GM18951 (cell line): ENCODE measurements at regions not wholly inside any gene's neighbourhood (a gene's known extent, or its start where the extent isn't known, plus 50 kb on each side); places are given as distances from the start of the nearest gene placed in this dataset.

ENCODE experiments used
- POLR2A ChIP-seq: IDR thresholded peaks from 4 replicates; pipeline ENCODE4 v1.6.1; 2011; ENCODE audit warnings: mild to moderate bottlenecking; ENCODE audit not compliant: insufficient read length, insufficient read depth; ENCODE audit errors: extremely low read depth
- in situ Hi-C: fragments of 300-500 bp; cut with MboI; formaldehyde crosslinking; loops from one replicate; pipeline ENCODE4 v1.12.0; 2022; ENCODE audit warnings: low sequenced_read_pairs, mixed read lengths, inconsistent platforms; ENCODE audit not compliant: unreplicated experiment

GRCh38 chr15:35764661-35765519 lies 218.9 kb upstream of the DPH6 start:
- in situ Hi-C loops, result no loop called here
- TF ChIP-seq POLR2A, result no peak

- no peak for TF ChIP-seq POLR2A
- in situ Hi-C loops, result no loop called here
Observed at GRCh38 chr15:35768949-35769348, 223.0 kb upstream of the DPH6 start.

- no peak for TF ChIP-seq POLR2A
- in situ Hi-C loops, result no loop called here
Observed at GRCh38 chr15:35769656-35770055, 223.7 kb upstream of the DPH6 start.

- in situ Hi-C loops, result no loop called here
Observed at GRCh38 chr15:35771746-35772442, 225.9 kb upstream of the DPH6 start.

GRCh38 chr15:35774653-35775052 lies 228.7 kb upstream of the DPH6 start:
- in situ Hi-C loops, result no loop called here
- TF ChIP-seq POLR2A, result no peak

More at GRCh38 chr15:35771746-35772442, 225.9 kb upstream of the DPH6 start:
- no peak for TF ChIP-seq POLR2A

DNA sequence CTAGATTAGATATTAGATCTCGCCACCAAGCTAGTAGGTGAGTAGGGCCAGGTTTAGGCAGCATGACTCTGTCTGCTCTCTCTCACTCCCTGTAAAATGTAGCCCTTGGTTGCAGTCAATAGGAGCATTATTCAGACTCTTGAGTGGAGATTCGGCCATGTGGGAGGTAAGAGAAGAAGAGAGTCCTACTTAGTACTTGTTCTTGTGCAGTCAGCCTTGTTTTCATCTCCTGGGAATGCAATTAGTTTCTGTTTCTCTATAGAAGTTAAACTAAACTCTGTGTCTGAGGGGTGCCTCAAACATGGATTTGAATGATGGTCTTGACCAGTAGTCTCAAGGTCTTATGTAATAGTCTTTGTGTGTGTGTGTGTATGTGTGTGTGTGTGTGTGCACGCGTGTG lies 229.5 kb upstream of the DPH6 start:
- in situ Hi-C loops, result no loop called here
- TF ChIP-seq POLR2A, result no peak

DNA sequence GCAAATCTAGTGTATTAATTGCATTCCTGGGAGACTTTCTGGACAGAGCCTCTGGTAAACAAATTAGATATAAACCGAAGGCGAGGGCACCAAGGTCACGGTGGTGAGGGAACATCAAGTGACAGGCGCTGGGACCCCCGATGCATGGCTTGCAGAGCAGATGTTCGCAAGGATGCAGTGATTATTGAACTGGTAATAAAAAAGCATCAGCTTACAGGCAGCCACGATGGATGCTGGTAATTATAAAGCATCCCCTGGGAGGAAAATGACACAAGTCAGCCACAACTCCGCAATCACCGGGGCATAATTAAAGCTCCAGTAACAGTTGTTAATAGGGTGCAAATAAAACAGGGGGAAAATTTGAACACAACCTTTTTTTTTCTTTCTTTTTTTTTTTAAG lies 231.1 kb upstream of the DPH6 start:
- in situ Hi-C loops, result no loop called here
- no peak for TF ChIP-seq POLR2A

DNA sequence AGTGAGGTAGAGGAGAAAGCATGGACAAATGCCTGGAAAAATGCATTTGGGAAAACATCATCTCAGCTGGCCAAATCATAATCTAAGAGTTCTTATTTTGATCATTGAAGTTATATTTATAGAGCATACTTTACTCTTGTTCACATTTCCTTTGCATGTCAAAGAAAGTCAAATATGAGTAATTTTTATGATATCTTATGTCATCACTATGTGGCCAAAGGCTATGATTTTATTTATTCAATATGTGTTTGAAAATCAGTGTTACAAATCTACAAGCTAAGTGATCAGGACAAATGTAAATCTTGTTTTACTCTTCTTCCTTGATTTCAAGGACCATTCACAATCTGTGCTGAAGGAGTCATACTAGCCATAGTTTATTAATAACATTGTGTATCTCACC lies 237.2 kb upstream of the DPH6 start:
- in situ Hi-C loops, result no loop called here
- TF ChIP-seq POLR2A, result no peak

DNA sequence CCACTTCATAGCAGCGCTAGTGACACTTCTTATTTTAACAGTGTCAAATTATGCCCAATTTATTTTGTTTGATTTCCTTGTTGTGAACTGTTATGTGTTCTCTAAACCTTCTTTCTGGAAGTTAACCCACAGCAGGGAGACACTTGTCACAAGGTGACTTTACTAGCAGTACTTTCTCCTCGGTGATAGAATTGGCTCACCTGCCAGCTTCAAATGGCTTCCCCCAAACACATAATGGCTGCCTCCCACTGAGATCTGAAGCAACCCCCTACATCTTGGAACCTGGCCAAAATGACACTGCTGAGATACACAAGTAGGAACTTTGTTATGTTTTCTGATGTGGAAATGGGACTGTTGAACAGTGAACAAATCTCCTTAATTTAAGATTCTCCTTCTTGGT lies 238.8 kb upstream of the DPH6 start:
- in situ Hi-C loops, result no loop called here
- TF ChIP-seq POLR2A, result no peak

GRCh38 chr15:35810007-35810406 lies 264.0 kb upstream of the DPH6 start:
- in situ Hi-C loops, result no loop called here
- TF ChIP-seq POLR2A, result no peak

- TF ChIP-seq POLR2A, result no peak
- in situ Hi-C loops, result no loop called here
Observed at GRCh38 chr15:35813573-35813972, 267.6 kb upstream of the DPH6 start.

DNA sequence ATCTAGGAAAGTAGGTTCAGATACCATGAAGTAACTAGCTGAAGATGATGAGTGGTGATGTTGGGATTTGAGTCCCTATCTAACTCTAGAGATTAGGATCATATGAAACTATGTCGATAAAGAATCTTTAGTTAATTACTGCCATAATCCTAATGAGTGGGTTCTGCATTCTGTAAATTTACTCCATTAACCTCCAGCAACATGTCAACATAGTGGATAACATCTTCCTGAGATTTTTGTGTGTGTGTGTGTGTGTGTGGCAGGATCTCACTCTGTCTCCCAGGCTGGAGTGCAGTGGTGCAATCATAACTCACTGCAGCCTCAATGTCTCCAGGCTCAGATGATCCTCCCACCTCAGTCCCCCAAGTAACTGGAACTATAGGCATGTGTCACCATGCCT lies 272.9 kb upstream of the DPH6 start:
- in situ Hi-C loops, result no loop called here
- no peak for TF ChIP-seq POLR2A

DNA sequence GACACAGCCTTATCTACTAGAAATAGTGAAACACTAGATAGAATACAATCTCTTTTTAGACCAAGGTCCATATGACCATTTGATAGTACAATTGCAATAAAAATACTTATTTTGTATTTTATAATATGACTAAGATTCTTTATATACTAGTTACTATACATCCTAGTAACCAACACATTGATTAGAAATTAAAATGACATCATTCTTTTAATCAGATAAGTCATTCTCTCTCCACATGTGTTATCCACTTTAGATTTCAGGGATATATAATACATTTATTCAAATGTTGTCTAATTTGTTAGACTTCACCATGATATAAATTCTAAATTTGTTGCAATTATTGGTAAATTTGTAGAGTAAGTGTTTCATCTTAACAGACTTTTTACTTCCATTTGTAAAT lies 276.2 kb upstream of the DPH6 start:
- TF ChIP-seq POLR2A, result no peak
- in situ Hi-C loops, result no loop called here

DNA sequence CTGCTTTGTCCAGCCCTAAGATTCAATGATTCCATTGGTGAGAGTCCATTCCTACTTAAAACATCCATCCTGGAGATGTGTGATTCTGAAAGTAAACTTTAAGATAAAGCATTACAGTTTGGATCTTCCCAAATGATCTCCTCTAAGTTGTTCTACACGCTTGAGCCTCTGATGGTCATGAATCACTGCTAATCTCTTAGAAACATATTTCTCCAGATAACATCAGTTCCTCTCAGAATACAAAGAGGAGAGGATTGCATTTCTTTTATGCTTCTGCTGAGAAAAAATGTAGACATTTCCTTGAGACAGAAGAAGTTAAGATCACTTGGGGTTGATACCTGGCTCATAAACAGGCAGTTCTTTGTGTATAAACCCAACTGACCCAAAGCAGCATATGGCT lies 281.2 kb upstream of the DPH6 start:
- TF ChIP-seq POLR2A, result no peak
- in situ Hi-C loops, result no loop called here
